Activated CD8-positive, alpha-beta T cell treated with anti-CD3 and anti-CD28 coated beads for 36 hours (primary cell): ENCODE measurements at regions not wholly inside any gene's neighbourhood (a gene's known extent, or its start where the extent isn't known, plus 50 kb on each side); places are given as distances from the start of the nearest gene placed in this dataset.

Source experiments
- ATAC-seq: fragments of 200-7000 bp; cut with Tn5 transposase; one replicate; pipeline ENCODE4 v1.10.0; 2021; ENCODE audit warnings: mild to moderate bottlenecking, moderate library complexity
- CTCF ChIA-PET: fragments of 350-600 bp; sonication (Branson Sonifier 250); formaldehyde crosslinking; loops from one replicate; lab custom pipeline; 2021; ENCODE audit warnings: antibody characterized with exemption; lab: Charles Lee
- POLR2A ChIA-PET: fragments of 350-600 bp; sonication (Branson Sonifier 250); formaldehyde crosslinking; loops from one replicate; lab custom pipeline; 2021; ENCODE audit warnings: antibody characterized with exemption; lab: Charles Lee
- DNase-seq: peaks from one replicate; pipeline ENCODE4 v3.0.0-alpha.2; 2020
- H3K27ac Mint-ChIP-seq: one replicate; pipeline ENCODE4 v1.8.0; 2021; ENCODE audit warnings: mild to moderate bottlenecking, mixed read lengths
- H3K27me3 Mint-ChIP-seq: one replicate; pipeline ENCODE4 v1.8.0; 2021; ENCODE audit warnings: mixed read lengths
- H3K36me3 Mint-ChIP-seq: one replicate; pipeline ENCODE4 v1.8.0; 2021; ENCODE audit warnings: low read depth, mixed read lengths
- H3K4me1 Mint-ChIP-seq: one replicate; pipeline ENCODE4 v1.8.0; 2021; ENCODE audit warnings: low read depth, mixed read lengths
- H3K4me3 Mint-ChIP-seq: one replicate; pipeline ENCODE4 v1.8.0; 2021; ENCODE audit warnings: mild to moderate bottlenecking, moderate library complexity, mixed read lengths
- H3K9me3 Mint-ChIP-seq: one replicate; pipeline ENCODE4 v1.8.0; 2021; ENCODE audit warnings: mixed read lengths
- CTCF ChIP-seq: fragments of 200-600 bp; IDR thresholded peaks from one replicate; pipeline ENCODE4 v1.8.0; 2022; ENCODE audit warnings: antibody characterized with exemption, mild to moderate bottlenecking
- intact Hi-C: fragments of 100-400 bp; cut with micrococcal nuclease; formaldehyde crosslinking; loops from one replicate; pipeline ENCODE4 v1.10.0; 2022

- peaks cover 5% of the 10 kb centered on the region for H3K9me3 Mint-ChIP-seq
- peaks cover 1% of the 10 kb centered on the region for H3K36me3 Mint-ChIP-seq
- ChIA-PET CTCF (no interaction called here), POLR2A (no interaction called here)
- intact Hi-C loops, result no loop called here
- ATAC-seq (no peak), DNase-seq (no peak)
- H3K27ac Mint-ChIP-seq, result no peak overlapping the region
- TF ChIP-seq CTCF, result no peak
- H3K4me3 Mint-ChIP-seq, result no peak overlapping the region
- H3K4me1 Mint-ChIP-seq, result no peaks in the 10 kb centered on the region
- peaks cover 29% of the 10 kb centered on the region for H3K27me3 Mint-ChIP-seq
Observed at GRCh38 chr15:92232876-92233275, 160.8 kb upstream of the ST8SIA2 start.

- no peak for ATAC-seq
- H3K27ac Mint-ChIP-seq, result no peak overlapping the region
Observed at GRCh38 chr15:92243227-92243626, 150.5 kb upstream of the ST8SIA2 start.

GRCh38 chr15:92244703-92245102, 149.0 kb upstream of the ST8SIA2 start:
- no peaks in the 10 kb centered on the region for H3K4me1 Mint-ChIP-seq
- peaks cover 8% of the 10 kb centered on the region for H3K27me3 Mint-ChIP-seq
- no peaks in the 10 kb centered on the region for H3K36me3 Mint-ChIP-seq
- DNase-seq, result no peak
- intact Hi-C loops, result no loop called here
- no peak for ATAC-seq
- no peak overlapping the region for H3K4me3 Mint-ChIP-seq
- no peak overlapping the region for H3K27ac Mint-ChIP-seq
- ChIA-PET CTCF (no interaction called here), POLR2A (no interaction called here)
- no peaks in the 10 kb centered on the region for H3K9me3 Mint-ChIP-seq
- TF ChIP-seq CTCF, result no peak

More at GRCh38 chr15:92243227-92243626, 150.5 kb upstream of the ST8SIA2 start:
- TF ChIP-seq CTCF, result no peak
- no peaks in the 10 kb centered on the region for H3K36me3 Mint-ChIP-seq
- H3K4me3 Mint-ChIP-seq, result no peak overlapping the region
- peaks cover 6% of the 10 kb centered on the region for H3K9me3 Mint-ChIP-seq
- CTCF ChIA-PET, result no interaction called here
- H3K4me1 Mint-ChIP-seq, result no peaks in the 10 kb centered on the region
- no peak for DNase-seq
- peaks cover 10% of the 10 kb centered on the region for H3K27me3 Mint-ChIP-seq
- intact Hi-C loops, result no loop called here
- POLR2A ChIA-PET, result no interaction called here

- Mint-ChIP-seq H3K27ac (no peak overlapping the region), H3K36me3 (no peaks in the 10 kb centered on the region), H3K9me3 (no peaks in the 10 kb centered on the region), H3K27me3 (peaks cover 6% of the 10 kb centered on the region), H3K4me1 (no peaks in the 10 kb centered on the region), H3K4me3 (no peak overlapping the region)
- ChIA-PET CTCF (interaction anchor here (1.2 kb wide), 1 partner anchor 19 kb away, joined by 4 read pairs; no protein-coding TSS in a partner anchor), POLR2A (no interaction called here)
- intact Hi-C loops, result no loop called here
- TF ChIP-seq CTCF, result no peak
- no peak for ATAC-seq
- no peak for DNase-seq
Observed at GRCh38 chr15:92247649-92248242, 145.9 kb upstream of the ST8SIA2 start.

- no peak for TF ChIP-seq CTCF
- intact Hi-C loops, result no loop called here
- H3K4me3 Mint-ChIP-seq, result no peak overlapping the region
Observed at GRCh38 chr15:92266796-92267685, 126.6 kb upstream of the ST8SIA2 start.

More at GRCh38 chr15:92266796-92267685, 126.6 kb upstream of the ST8SIA2 start:
- H3K4me1 Mint-ChIP-seq, result no peaks in the 10 kb centered on the region
- no peaks in the 10 kb centered on the region for H3K9me3 Mint-ChIP-seq
- ATAC-seq (no peak), DNase-seq (no peak)
- POLR2A ChIA-PET, result no interaction called here
- CTCF ChIA-PET, result interaction anchor here (0.8 kb wide), 1 partner anchor 19 kb away, joined by 4 read pairs; no protein-coding TSS in a partner anchor
- H3K27me3 Mint-ChIP-seq, result peaks cover 3% of the 10 kb centered on the region
- H3K36me3 Mint-ChIP-seq, result no peaks in the 10 kb centered on the region
- no peak overlapping the region for H3K27ac Mint-ChIP-seq
